ENCODE measurements at regions not wholly inside any gene's neighbourhood (a gene's known extent, or its start where the extent isn't known, plus 50 kb on each side); places are given as distances from the start of the nearest gene placed in this dataset.

- no peak for TF ChIP-seq EZH2phosphoT487 (conservative IDR thresholded peaks at IDR 0.05; ENCODE audit: low read length)
- TF ChIP-seq CTCF (IDR thresholded peaks at IDR 0.05; ENCODE audit: insufficient read depth, low read length, poor library complexity, severe bottlenecking), result no peak
- Histone ChIP-seq H2AFZ (ENCODE audit: low read depth, low read length, severe bottlenecking) (no peak overlapping the region), H3K9me3 (ENCODE audit: insufficient read depth, low read length) (no peaks in the 10 kb centered on the region), H4K20me1 (ENCODE audit: low read depth, low read length) (no peaks in the 10 kb centered on the region), H3K36me3 (ENCODE audit: low read length) (no peaks in the 10 kb centered on the region), H3K4me3 (ENCODE audit: insufficient read depth, low read length, poor library complexity, severe bottlenecking) (no peak overlapping the region), H3K27me3 (ENCODE audit: low read length) (no peaks in the 10 kb centered on the region), H3K4me2 (ENCODE audit: low read depth, low read length, poor library complexity, severe bottlenecking) (no peak overlapping the region), H3K79me2 (ENCODE audit: insufficient read depth, low read length) (no peaks in the 10 kb centered on the region), H3K9ac (ENCODE audit: low read length) (no peak overlapping the region), H3K9me2 (replicated peaks; ENCODE audit: insufficient read depth, low read length) (no peaks in the 10 kb centered on the region), H3K27ac (ENCODE audit: low read depth, low read length) (no peak overlapping the region), H3F3A (ENCODE audit: insufficient read depth) (no peaks in the 10 kb centered on the region)
Measured at GRCh38 chr12:17975239-17975638, 114.8 kb downstream of the RERGL start.

GRCh38 chr12:17971850-17972249, 118.1 kb downstream of the RERGL start:
- H2AFZ ChIP-seq (ENCODE audit: low read depth, low read length, severe bottlenecking), result no peak overlapping the region
- TF ChIP-seq CTCF (IDR thresholded peaks at IDR 0.05; ENCODE audit: insufficient read depth, low read length, poor library complexity, severe bottlenecking), result no peak
- no peaks in the 10 kb centered on the region for H3K79me2 ChIP-seq (ENCODE audit: insufficient read depth, low read length)
- no peaks in the 10 kb centered on the region for H3K27me3 ChIP-seq (ENCODE audit: low read length)
- no peaks in the 10 kb centered on the region for H3F3A ChIP-seq (ENCODE audit: insufficient read depth)
- H3K4me3 ChIP-seq (ENCODE audit: insufficient read depth, low read length, poor library complexity, severe bottlenecking), result no peak overlapping the region
- no peak overlapping the region for H3K27ac ChIP-seq (ENCODE audit: low read depth, low read length)
- no peaks in the 10 kb centered on the region for H3K9me3 ChIP-seq (ENCODE audit: insufficient read depth, low read length)
- no peaks in the 10 kb centered on the region for H3K9me2 ChIP-seq (replicated peaks; ENCODE audit: insufficient read depth, low read length)
- H4K20me1 ChIP-seq (ENCODE audit: low read depth, low read length), result no peaks in the 10 kb centered on the region
- no peak overlapping the region for H3K4me2 ChIP-seq (ENCODE audit: low read depth, low read length, poor library complexity, severe bottlenecking)
- H3K9ac ChIP-seq (ENCODE audit: low read length), result no peak overlapping the region
- no peaks in the 10 kb centered on the region for H3K36me3 ChIP-seq (ENCODE audit: low read length)

GRCh38 chr12:17954788-17955187, 135.2 kb downstream of the RERGL start:
- no peaks in the 10 kb centered on the region for H3K27me3 ChIP-seq (ENCODE audit: low read length)
- no peak overlapping the region for H3K9ac ChIP-seq (ENCODE audit: low read length)
- H3F3A ChIP-seq (ENCODE audit: insufficient read depth), result no peaks in the 10 kb centered on the region; the same call in 1 of the 2 replicates
- no peaks in the 10 kb centered on the region for H3K9me3 ChIP-seq (ENCODE audit: insufficient read depth, low read length)
- no peak overlapping the region for H3K4me2 ChIP-seq (ENCODE audit: low read depth, low read length, poor library complexity, severe bottlenecking)
- no peak for TF ChIP-seq CTCF (IDR thresholded peaks at IDR 0.05; ENCODE audit: insufficient read depth, low read length, poor library complexity, severe bottlenecking)
- no peak for TF ChIP-seq EZH2phosphoT487 (conservative IDR thresholded peaks at IDR 0.05; ENCODE audit: low read length)
- no peak overlapping the region for H3K4me3 ChIP-seq (ENCODE audit: insufficient read depth, low read length, poor library complexity, severe bottlenecking)
- no peaks in the 10 kb centered on the region for H3K9me2 ChIP-seq (replicated peaks; ENCODE audit: insufficient read depth, low read length)
- H4K20me1 ChIP-seq (ENCODE audit: low read depth, low read length), result no peaks in the 10 kb centered on the region
- no peaks in the 10 kb centered on the region for H3K79me2 ChIP-seq (ENCODE audit: insufficient read depth, low read length)
- H3K36me3 ChIP-seq (ENCODE audit: low read length), result no peaks in the 10 kb centered on the region
- no peak overlapping the region for H3K27ac ChIP-seq (ENCODE audit: low read depth, low read length)
- H2AFZ ChIP-seq (ENCODE audit: low read depth, low read length, severe bottlenecking), result no peak overlapping the region

- no peak for TF ChIP-seq EZH2phosphoT487 (conservative IDR thresholded peaks at IDR 0.05; ENCODE audit: low read length)
- no peak for TF ChIP-seq CTCF (IDR thresholded peaks at IDR 0.05; ENCODE audit: insufficient read depth, low read length, poor library complexity, severe bottlenecking)
- Histone ChIP-seq H3K4me2 (ENCODE audit: low read depth, low read length, poor library complexity, severe bottlenecking) (no peak overlapping the region), H3K9me3 (ENCODE audit: insufficient read depth, low read length) (no peaks in the 10 kb centered on the region), H3K9ac (ENCODE audit: low read length) (no peak overlapping the region), H3F3A (ENCODE audit: insufficient read depth) (no peaks in the 10 kb centered on the region), H4K20me1 (ENCODE audit: low read depth, low read length) (no peaks in the 10 kb centered on the region), H3K9me2 (replicated peaks; ENCODE audit: insufficient read depth, low read length) (no peaks in the 10 kb centered on the region), H3K4me3 (ENCODE audit: insufficient read depth, low read length, poor library complexity, severe bottlenecking) (no peak overlapping the region), H3K36me3 (ENCODE audit: low read length) (no peaks in the 10 kb centered on the region), H3K27ac (ENCODE audit: low read depth, low read length) (no peak overlapping the region), H3K27me3 (ENCODE audit: low read length) (no peaks in the 10 kb centered on the region), H3K79me2 (ENCODE audit: insufficient read depth, low read length) (no peaks in the 10 kb centered on the region), H2AFZ (ENCODE audit: low read depth, low read length, severe bottlenecking) (no peak overlapping the region)
Measured at GRCh38 chr12:17950898-17951297, 139.1 kb downstream of the RERGL start.

Measured in SU-DHL-6 (cell line).